Adrenal gland (tissue), 5 donors: ENCODE measurements at regions not wholly inside any gene's neighbourhood (a gene's known extent, or its start where the extent isn't known, plus 50 kb on each side); places are given as distances from the start of the nearest gene placed in this dataset.

Experiments used
- CTCF ChIP-seq, 6 experiments: fragments of 450-650 bp in 4 of 6; fragments of 200-600 bp in 2 of 6; sonication (generic) in 1 of 6; IDR thresholded peaks; 1 replicate in 5 of 6; 2 replicates in 1 of 6; pipeline versions ENCODE4 v1.5.1 to v1.8.0; 2016 to 2021; ENCODE audit warnings: antibody characterized with exemption in 6 of 6, mild to moderate bottlenecking in 2 of 6, moderate library complexity in 1 of 6
- POLR2A ChIP-seq, 2 donors: fragments of 450-650 bp; IDR thresholded peaks; one replicate each; pipeline ENCODE4 v1.6.1; 2017; ENCODE audit warnings: antibody characterized with exemption in 2 of 2, mild to moderate bottlenecking in 2 of 2, moderate library complexity in 1 of 2
- donor health status: DM: no; HTN: no; CAD: no.

- TF ChIP-seq CTCF (IDR thresholded peaks at IDR 0.05) (no peak), POLR2A (IDR thresholded peaks at IDR 0.05) (no peak)
Observed at GRCh38 chr11:92633820-92634219, 335.6 kb upstream of the MTNR1B start.
